CD4-positive, alpha-beta T cell treated with Interleukin-17A for 1 hour (primary cell): ENCODE measurements at regions not wholly inside any gene's neighbourhood (a gene's known extent, or its start where the extent isn't known, plus 50 kb on each side); places are given as distances from the start of the nearest gene placed in this dataset.
"Not testable (repeated sequence)": the region's sequence is repeated elsewhere in the genome, so short reads cannot be mapped to it uniquely, and the experiment has no call there.

Experiments used
- DNase-seq: peaks from one replicate; pipeline ENCODE4 v3.0.0-alpha.2; 2020

DNA sequence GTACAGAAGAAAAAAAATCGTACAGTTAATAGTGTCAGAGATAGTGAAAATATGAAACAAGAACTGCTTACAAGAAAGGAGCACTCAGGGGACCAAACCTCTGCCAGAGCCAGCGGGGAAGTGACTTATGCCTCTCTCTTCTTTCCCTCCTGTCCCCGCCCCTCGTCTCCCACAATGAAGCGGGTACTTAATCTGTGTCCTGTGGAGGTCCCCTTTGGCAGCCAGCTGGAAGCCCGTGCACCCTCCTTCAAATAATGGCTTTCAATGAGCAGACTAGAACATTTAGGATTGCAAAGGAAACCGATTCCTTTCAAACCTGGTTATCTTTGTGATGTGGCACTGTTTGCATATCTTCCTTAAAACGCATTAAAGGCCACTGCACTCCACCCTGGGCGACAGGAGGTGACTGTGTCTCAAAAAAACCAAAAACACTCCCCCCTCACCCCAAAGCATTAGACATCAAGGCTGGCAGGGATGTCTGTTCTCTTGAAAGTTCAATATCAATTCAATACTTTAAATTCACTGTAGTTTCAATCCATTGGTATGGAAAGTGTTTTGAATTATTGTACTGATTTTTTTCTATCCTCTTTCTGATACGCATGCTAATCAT, 51.7 kb downstream of the PPIAL4C start:
- peak; percentile 62 for DNase-seq

DNA sequence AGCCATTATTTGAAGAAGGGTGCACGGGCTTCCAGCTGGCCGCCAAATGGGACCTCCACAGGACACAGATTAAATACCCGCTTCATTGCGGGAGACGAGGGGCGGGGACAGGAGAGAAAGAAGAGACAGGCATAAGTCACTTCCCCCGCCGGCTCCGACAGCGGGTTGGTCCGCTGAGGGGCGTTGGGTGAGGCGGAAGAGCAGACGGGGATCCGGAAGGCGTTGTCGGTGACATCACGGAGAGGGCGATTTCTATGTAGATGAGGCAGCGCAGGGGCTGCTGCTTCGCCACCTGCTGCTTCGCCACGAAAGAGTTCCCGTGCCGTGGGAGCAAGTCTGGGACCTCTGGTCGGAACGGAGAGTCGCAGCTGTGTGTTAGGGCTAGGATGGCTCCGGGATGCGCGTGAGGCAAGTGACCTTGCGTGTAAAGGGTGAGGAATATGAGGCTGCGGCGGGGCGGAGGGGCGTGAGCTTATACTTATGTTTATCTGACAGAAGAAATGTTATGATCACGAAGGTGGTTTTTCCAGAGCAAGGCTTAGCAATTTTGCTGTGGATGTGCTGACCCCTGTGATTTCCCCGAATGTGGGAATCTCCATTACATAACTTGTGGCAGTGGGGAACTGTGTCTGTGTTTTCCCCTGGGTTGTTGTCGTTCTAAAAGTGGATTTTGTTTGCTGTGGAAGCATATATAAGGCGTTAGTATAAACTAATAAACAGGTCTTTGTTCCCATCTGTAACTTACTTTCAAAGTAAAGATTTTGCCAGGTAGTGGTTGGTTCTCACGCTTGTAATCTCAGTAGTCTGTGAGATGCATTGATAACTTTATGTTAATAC, 52.9 kb downstream of the PPIAL4C start:
- peak; percentile 94 for DNase-seq

DNA sequence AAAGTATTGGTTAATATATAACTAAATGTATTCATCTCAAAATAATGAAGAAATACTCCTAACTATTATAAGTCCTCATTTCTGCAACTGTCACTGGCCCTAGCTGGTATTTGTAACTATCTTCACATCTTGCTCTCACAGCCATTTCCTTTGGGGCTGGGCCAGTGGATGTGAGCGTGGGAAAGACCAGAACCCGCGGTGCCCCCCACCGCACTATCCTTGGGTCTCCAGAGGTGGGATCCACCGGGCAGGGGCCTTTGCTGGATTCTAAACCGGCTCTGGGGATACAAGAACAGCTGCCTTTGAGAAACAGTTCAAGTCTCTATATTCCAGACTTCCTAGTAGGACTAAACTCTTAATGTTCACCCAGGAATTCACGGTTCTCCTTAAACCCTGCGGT, 54.8 kb downstream of the PPIAL4C start:
- DNase-seq, result not testable (repeated sequence)

GRCh38 chr1:149638901-149639658, 55.4 kb downstream of the PPIAL4C start:
- DNase-seq, result not testable (repeated sequence)

GRCh38 chr1:149641179-149641578, 57.5 kb downstream of the PPIAL4C start:
- not testable (repeated sequence) for DNase-seq

DNA sequence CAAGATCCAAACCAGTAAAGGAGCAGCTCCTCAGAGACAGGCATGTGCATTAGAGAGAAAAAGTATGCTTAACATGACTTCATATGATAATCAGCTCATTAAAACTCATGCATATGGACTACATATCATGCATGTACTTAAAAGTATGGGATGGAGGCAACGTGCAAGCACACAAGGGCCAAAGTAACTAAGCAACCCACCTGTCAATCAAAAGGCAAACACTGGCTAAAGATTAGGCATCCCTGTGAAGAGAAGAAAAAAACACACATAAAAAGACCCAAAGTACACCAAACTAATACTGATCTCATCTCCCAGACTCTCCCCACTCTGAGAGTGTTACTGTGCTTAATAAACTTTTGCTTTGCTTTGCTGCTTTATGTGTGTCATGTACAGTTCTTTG, 61.2 kb downstream of the PPIAL4C start:
- not testable (repeated sequence) for DNase-seq

GRCh38 chr1:149646360-149647017, 62.8 kb downstream of the PPIAL4C start:
- peak; percentile 35 for DNase-seq

- DNase-seq, result peak; percentile 20
These were observed 63.3 kb downstream of the PPIAL4C start for GRCh38 chr1:149647018-149647373.

DNA sequence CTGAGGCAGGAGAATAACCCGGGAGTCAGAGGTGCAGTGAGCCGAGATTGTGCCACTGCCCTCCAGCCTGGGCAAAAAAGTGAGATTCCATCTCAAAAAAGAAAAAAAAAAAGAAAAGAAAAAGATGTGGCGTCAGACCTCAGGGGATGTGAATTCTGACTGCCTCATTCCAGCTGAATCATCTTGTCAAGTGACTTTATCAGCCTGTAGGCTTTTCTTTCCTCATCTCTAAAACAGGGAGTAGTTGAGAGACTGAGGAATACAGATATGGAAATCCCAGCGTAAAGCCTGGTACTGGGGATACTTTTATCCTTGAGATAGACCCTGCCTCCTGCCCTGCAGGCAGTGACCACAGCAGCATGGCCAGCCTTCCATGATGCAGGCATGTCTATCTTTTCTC, 74.1 kb downstream of the PPIAL4C start:
- not testable (repeated sequence) for DNase-seq

DNA sequence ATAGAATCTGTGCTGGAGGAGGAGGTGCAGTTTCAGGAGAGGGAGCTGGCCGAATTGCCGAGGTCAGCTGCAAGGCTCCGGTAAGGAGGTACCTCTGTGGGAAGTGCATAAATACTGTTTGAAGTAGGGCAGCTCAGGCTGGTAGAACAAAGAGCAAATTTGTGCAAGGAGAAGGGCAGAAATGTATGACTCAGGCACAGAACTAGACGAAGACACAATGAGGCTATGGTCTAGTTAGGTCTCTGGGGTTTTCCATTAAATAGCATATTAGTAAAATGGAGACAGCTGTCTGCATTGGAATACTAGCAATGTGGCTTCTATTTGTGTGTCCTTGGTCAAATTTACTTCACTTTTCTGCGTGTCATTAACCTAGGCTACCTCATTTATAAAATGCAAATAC, 74.5 kb downstream of the PPIAL4C start:
- not testable (repeated sequence) for DNase-seq

DNA sequence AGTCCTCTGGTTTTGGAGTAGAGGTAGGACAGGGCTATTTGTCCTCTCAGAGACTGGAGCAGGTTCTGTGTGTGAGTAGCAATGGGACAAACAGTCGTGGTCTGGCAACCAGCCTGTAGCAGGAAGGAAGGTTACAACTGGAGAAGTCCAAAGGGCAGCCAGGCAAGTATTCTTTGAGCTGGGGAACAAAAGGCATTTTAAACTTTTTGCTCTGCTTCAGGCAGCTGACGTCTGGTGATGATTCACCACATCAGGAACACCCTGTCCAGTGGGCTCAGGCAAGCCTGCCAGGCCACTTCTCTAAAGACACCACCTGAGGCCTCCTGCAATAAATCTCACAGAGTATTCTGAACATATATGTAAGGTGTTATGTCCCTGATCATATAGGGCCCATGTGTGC, 81.0 kb downstream of the PPIAL4C start:
- not testable (repeated sequence) for DNase-seq

DNA sequence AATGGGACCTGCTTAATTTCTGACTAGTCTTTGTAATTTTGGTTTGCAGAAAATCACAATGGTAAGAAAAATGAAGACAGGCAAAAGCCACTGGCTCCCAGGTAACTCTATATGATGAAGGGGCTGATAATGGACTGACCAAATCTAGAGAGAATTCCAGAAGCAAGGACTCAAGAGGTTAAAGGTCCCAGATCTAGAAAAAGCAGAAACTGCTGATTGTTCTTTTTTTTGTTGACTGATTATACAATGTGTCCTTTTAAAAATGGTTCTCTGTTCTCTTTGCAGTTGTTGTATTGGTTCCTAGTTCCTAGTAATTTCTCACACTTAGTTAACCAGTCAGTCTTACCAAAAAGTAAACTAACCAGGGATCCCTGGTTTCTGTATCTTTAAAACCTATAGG, 81.4 kb downstream of the PPIAL4C start:
- not testable (repeated sequence) for DNase-seq

- DNase-seq, result not testable (repeated sequence)
These were observed 81.9 kb downstream of the PPIAL4C start for GRCh38 chr1:149665528-149665927.

GRCh38 chr1:149673231-149673909, 89.7 kb downstream of the PPIAL4C start:
- DNase-seq, result not testable (repeated sequence)

- DNase-seq, result not testable (repeated sequence)
These were observed 91.3 kb downstream of the PPIAL4C start for GRCh38 chr1:149674921-149675320.

- not testable (repeated sequence) for DNase-seq
These were observed 93.7 kb downstream of the PPIAL4C start for GRCh38 chr1:149677359-149677758.

DNA sequence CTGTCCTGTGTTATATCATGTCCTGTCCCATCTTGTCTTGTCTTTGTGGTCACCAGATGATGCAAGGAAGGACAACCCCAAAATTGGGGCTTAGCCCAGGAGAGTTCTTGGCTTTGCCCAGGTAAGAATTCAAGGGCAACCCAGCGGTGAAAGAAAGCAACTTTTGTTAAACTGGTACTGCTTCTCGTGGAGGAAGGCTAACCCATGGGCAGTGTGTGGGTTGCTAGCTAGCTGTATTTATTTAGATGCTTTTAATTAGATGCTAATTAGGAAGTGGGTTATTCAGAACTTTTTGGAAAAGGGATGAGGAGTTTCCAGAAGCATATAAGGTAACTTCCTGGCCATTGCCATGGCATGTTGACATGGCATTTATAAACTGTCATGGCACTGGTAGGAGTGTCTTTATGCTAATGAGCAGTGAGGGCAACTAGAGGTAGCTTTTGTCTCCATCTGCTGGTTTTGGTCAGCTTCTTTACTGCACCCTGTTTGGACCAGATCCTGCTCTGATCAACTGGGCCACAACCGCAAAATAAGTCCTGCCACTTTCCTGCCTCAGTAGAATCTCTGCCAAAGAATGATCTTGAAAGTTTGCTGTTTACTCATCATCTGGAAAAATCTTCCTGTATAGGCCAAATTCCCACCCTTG, 95.8 kb upstream of the FCGR1A start:
- not testable (repeated sequence) for DNase-seq

- DNase-seq, result not testable (repeated sequence)
These were observed 91.1 kb upstream of the FCGR1A start for GRCh38 chr1:149691399-149691798.

DNA sequence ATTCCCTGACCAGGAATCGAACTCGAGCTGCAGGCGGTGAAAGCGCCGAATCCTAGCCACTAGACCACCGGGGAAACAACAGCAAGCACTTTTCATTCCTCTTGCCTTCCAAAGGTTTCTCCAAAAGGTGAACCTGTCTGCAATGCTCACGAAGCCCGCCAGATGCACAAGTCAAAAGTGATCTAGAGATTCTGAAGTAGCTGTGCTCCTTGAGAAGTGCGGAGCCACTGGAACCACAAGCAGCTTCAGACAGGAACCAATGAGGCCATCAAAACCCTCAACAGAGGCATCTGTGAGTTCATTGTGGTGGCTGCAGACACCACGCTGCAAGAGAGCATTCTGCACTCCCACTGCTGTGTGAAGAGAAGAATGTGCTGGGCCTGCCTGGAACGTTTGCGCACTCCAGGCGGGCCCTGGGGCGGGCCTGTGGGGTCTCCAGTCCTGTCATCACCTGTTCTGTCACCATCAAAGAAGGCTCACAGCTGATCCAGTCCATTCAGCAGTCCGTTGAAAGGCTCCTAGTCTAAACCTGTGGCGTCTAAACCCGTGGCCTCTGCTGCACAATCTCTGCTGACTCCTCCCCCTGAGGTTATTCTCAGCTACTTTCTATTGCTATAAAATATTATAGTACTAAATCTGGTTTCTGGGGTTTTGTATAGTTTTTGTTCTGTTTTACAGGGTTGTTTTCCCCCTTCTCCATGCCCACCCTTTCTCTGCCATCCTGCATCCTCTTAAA, 89.5 kb upstream of the FCGR1A start:
- peak; percentile 27 for DNase-seq

DNA sequence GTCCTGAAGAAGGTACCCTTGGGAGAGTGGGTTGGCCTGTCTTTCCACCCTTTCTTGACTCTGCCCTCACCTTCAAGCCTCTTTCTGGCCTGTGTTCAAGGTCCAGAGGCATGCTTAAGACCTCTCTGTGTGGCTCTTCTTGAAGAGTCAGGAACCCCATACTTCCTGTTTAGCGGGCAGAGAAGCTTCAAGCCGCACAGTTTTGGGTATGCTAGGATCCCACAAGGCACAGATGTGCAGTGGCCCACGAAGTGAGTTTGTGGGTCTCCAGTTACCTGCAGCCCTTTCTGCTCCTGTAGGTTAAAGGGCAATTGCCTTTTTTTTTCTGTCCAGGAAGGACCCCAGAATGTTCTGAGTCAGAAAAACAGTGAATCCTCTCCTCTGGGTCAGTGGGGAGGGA, 87.4 kb upstream of the FCGR1A start:
- DNase-seq, result not testable (repeated sequence)

GRCh38 chr1:149700220-149700619, 82.3 kb upstream of the FCGR1A start:
- not testable (repeated sequence) for DNase-seq
